AG04449 (cell line): ENCODE measurements at regions not wholly inside any gene's neighbourhood (a gene's known extent, or its start where the extent isn't known, plus 50 kb on each side); places are given as distances from the start of the nearest gene placed in this dataset.

Experiments used
- CTCF ChIA-PET: fragments of 350-600 bp; formaldehyde crosslinking; extraction: SDS; loops from one replicate; lab custom pipeline; 2021; ENCODE audit warnings: antibody characterized with exemption; lab: Yijun Ruan, JAX
- POLR2A ChIA-PET: fragments of 400-600, 350-600 bp; formaldehyde crosslinking; extraction: SDS; loops from one replicate; lab custom pipeline; 2020; ENCODE audit warnings: antibody characterized with exemption, inconsistent platforms; lab: Yijun Ruan, JAX
- DNase-seq: peaks from one replicate; pipeline ENCODE4 v3.0.0-alpha.2; 2010; ENCODE audit warnings: low read depth, low spot score
- H3K4me3 ChIP-seq: 2 replicates; pipeline ENCODE4 v1.5.1; 2011; ENCODE audit warnings: low read depth, mild to moderate bottlenecking, control low read depth, low read length
- TF ChIP-seq, protein P1 (sequence below): IDR thresholded peaks from one replicate; pipeline ENCODE4 v1.5.1; 2011; ENCODE audit warnings: mild to moderate bottlenecking, moderate library complexity, low read length, control low read depth, inconsistent platforms; ENCODE audit not compliant: insufficient read depth; ENCODE audit errors: missing control alignments

DNA sequence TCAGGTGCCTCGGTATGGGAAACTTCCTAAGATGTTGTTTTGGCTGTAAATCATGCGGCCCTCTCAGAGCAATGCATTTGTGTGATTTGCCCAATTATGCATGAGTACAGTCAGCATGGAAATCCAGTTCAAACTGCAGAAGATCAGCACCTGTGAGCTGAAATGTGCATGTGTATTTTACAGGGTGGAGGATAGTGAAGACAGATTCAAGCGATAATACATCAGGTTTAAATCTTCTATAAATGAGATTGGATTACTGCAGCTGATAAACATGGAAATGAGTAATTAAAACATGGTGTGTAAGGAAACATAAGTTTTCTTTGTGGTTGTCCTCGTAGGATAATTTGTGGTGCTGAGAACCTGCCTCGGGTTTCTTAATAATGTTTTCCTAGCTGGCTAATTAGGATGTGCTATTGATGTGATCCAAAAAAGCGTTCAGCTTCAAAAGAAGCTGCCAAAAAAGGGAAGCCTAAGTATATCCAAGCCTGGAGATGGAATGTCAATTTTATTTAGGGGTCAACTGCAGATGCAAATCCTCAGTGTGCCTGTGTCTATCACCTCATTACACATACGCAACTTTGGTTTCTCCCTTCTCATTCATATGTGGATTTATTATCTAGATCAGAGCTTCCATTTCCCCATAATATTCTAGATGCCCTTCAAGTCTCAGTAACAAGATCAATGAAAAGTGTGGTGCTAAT is 117.1 kb upstream of the CCDC28A start:
- DNase-seq, result no peak
- TF ChIP-seq, protein P1, sequence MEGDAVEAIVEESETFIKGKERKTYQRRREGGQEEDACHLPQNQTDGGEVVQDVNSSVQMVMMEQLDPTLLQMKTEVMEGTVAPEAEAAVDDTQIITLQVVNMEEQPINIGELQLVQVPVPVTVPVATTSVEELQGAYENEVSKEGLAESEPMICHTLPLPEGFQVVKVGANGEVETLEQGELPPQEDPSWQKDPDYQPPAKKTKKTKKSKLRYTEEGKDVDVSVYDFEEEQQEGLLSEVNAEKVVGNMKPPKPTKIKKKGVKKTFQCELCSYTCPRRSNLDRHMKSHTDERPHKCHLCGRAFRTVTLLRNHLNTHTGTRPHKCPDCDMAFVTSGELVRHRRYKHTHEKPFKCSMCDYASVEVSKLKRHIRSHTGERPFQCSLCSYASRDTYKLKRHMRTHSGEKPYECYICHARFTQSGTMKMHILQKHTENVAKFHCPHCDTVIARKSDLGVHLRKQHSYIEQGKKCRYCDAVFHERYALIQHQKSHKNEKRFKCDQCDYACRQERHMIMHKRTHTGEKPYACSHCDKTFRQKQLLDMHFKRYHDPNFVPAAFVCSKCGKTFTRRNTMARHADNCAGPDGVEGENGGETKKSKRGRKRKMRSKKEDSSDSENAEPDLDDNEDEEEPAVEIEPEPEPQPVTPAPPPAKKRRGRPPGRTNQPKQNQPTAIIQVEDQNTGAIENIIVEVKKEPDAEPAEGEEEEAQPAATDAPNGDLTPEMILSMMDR, result no peak
- POLR2A ChIA-PET, result no interaction called here
- no peak overlapping the region for H3K4me3 ChIP-seq
- CTCF ChIA-PET, result interaction anchor here (1.4 to 2.2 kb wide), 2 partner anchors 35 to 109 kb away, joined by 4 to 8 read pairs; no protein-coding TSS in a partner anchor

GRCh38 chr6:138657065-138657425 is 116.5 kb upstream of the CCDC28A start:
- TF ChIP-seq, protein P1, result no peak
- POLR2A ChIA-PET, result no interaction called here
- no peak overlapping the region for H3K4me3 ChIP-seq
- CTCF ChIA-PET, result interaction anchor here (1.4 to 2.2 kb wide), 2 partner anchors 35 to 109 kb away, joined by 4 to 8 read pairs; no protein-coding TSS in a partner anchor
- no peak for DNase-seq

GRCh38 chr6:138659998-138660397 is 113.6 kb upstream of the CCDC28A start:
- ChIA-PET CTCF (interaction anchor here (1.2 kb wide), 1 partner anchor 32 kb away, joined by 3 read pairs; no protein-coding TSS in a partner anchor), POLR2A (no interaction called here)
- DNase-seq, result no peak
- TF ChIP-seq, protein P1, result no peak
- no peak overlapping the region for H3K4me3 ChIP-seq

GRCh38 chr6:138662471-138662870 is 111.1 kb upstream of the CCDC28A start:
- DNase-seq, result no peak
- TF ChIP-seq, protein P1, result no peak
- ChIA-PET POLR2A (no interaction called here), CTCF (no interaction called here)
- H3K4me3 ChIP-seq, result no peak overlapping the region

GRCh38 chr6:138663892-138664291 is 109.7 kb upstream of the CCDC28A start:
- TF ChIP-seq, protein P1, result no peak
- no peak for DNase-seq
- POLR2A ChIA-PET, result no interaction called here
- H3K4me3 ChIP-seq, result no peak overlapping the region
- CTCF ChIA-PET, result interaction anchor here (2.7 kb wide), 1 partner anchor 28 kb away, joined by 12 read pairs; no protein-coding TSS in a partner anchor

DNA sequence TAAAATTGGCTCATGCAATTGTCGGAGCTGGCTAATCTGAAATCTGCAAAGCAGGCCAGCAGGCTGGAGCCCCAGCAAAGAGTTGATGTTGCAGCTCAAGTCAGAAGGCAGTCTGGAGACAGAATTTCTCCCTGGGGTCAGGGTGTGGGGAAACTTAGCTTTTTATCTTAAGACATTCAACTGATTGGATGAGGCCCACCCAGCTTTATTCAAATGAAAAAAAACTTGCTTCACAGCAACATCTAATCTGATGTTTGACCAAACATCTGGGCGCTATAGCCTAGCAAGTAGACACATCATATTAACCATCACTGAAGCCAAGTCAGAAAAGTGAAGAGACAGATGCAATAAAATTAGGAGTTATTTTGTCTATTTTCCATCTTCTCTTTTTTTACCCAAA is 108.8 kb upstream of the CCDC28A start:
- no peak for DNase-seq
- TF ChIP-seq, protein P1, result no peak
- H3K4me3 ChIP-seq, result no peak overlapping the region
- POLR2A ChIA-PET, result no interaction called here
- CTCF ChIA-PET, result interaction anchor here (1.7 to 2.7 kb wide), 2 partner anchors 19 to 27 kb away, joined by 4 to 12 read pairs; no protein-coding TSS in a partner anchor
